ENCODE measurements at regions not wholly inside any gene's neighbourhood (a gene's known extent, or its start where the extent isn't known, plus 50 kb on each side); places are given as distances from the start of the nearest gene placed in this dataset.
"Not testable (repeated sequence)": the region's sequence is repeated elsewhere in the genome, so short reads cannot be mapped to it uniquely, and the experiment has no call there.

DNA sequence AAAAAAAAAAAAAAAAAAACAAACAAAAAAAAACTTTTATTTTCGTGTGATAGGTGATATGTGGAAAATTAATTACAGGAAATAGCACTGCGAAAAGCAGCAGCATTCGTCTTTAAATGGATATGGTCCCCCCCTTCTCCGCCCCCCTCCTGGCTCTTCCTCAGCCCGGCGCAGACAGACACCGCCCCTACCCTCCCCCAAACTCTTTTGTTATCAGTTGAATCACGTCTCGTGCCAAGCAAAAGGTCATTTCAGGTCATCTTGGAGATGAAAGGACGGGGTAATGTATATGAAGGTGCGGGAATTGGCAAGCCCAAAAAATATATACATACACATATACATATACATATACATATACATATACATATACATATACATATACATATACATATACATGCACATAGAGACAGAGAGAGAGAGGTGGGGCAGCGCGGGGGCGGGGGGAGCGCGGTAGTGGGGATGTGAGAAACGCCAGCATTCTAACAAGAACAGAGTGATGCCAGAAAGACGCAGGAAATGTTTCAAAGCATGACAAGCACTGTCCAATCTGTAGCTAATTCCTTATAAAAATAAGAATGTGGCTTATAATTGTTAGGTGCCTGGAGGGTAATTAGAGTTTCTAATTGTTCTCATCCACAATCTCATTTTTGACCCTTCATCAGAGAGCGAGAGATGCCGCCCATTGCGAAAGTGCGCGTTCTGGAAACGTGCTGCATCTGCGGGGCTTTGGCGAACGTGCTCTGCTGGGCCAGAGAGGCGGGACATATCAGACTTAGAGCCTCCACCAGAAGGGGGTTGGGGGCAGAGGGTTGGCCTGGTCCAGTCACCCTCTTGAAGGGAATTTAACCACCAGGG is 214.5 kb upstream of the UBASH3B start:
- DNase-seq, result peak; percentile 80

GRCh38 chr11:122439866-122440810 is 215.4 kb upstream of the UBASH3B start:
- peak; percentile 74 for DNase-seq

GRCh38 chr11:122436188-122436555 is 219.3 kb upstream of the UBASH3B start:
- DNase-seq, result no peak

- no peak for DNase-seq
Observed at GRCh38 chr11:122435540-122436187, 219.9 kb upstream of the UBASH3B start.

- no peak for DNase-seq
Observed at GRCh38 chr11:122434786-122435185, 220.7 kb upstream of the UBASH3B start.

GRCh38 chr11:122430490-122430889 is 225.0 kb upstream of the UBASH3B start:
- no peak for DNase-seq

DNA sequence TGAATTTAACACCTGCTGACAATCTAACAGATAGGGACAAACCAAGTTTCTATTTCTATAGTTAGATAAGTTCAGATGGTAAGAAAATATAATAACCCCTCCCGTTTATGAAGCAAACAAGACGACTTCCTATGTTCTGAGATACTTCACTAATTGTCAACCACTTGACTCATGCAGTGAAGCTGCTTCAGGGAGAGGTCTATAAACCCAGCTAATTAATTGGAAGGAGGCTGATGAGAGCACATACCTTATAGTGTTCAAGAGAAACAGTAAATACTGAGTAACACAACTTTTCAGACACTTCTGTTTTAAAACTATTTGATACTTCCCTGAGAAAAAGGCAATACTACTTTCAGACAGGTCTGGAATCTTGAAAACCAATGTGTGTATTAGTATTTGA is 229.4 kb upstream of the UBASH3B start:
- DNase-seq, result no peak

- DNase-seq, result no peak
Observed at GRCh38 chr11:122424636-122425035, 230.9 kb upstream of the UBASH3B start.

DNA sequence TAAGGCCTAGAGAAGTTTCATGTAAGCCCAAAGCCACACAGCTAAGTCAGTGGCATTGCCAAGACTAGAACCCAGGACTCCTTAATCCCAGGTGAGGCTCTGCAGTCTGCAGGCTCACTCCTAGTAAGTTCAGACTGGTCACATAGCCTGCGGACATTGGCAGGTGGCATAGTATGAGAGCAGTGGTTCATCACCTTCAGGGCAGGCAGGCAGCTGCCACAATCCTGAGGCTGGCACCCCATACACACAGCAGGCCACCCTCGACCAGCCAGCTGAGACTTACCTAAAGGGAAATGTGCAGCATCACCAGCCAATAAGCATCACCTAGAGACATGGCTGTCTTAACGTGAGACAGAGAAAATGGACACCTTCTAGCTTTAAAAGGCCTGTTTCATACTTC is 231.6 kb upstream of the UBASH3B start:
- DNase-seq, result no peak

DNA sequence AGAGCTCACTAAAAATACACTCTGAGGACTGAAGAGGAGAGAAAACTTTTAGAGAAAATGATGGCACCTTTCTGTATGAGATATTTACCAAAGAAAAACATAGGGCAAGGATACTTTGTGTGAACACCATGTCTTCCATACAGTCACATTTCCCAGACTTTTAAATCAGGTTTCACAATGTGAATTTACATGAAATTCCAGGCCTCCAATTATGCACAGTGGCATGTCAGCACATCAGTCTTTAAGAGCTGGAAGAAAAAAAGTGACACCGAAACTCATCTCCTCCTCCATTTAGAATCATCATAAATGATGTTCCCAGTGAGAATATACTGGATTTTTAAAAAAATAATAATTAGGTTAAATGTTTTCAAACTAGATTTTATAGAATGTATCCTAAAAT is 232.2 kb upstream of the UBASH3B start:
- no peak for DNase-seq

GRCh38 chr11:122422682-122423081 is 232.8 kb upstream of the UBASH3B start:
- no peak for DNase-seq

DNA sequence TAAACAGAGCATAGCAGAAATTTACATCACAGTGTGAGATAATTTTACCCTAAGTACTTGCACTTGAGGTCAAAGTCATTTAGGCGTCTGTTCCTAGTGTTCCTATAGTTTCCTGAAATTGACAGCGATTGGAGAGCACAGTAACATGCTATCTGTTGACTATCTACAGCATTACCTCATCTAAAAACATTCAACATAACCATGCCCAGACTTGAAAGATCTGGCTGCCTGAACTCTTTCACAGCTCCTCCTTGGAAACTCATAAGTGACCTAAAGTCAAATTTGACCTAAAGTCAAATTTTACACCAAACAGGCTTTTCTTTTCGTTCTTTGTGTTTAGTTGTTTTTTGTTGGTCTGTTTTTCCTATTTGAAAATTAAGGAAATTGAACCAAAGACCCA is 233.8 kb upstream of the UBASH3B start:
- no peak for DNase-seq

GRCh38 chr11:122418032-122418431 is 237.5 kb upstream of the UBASH3B start:
- no peak for DNase-seq

GRCh38 chr11:122414406-122415018 is 241.0 kb upstream of the UBASH3B start:
- no peak for DNase-seq

GRCh38 chr11:122413677-122414076 is 241.8 kb upstream of the UBASH3B start:
- DNase-seq, result no peak

GRCh38 chr11:122412581-122412980 is 242.9 kb upstream of the UBASH3B start:
- no peak for DNase-seq

- DNase-seq, result no peak
Observed at GRCh38 chr11:122406466-122406865, 249.1 kb upstream of the UBASH3B start.

- no peak for DNase-seq
Observed at GRCh38 chr11:122405547-122406341, 249.8 kb upstream of the UBASH3B start.

- no peak for DNase-seq
Observed at GRCh38 chr11:122404571-122404970, 251.0 kb upstream of the UBASH3B start.

GRCh38 chr11:122401581-122401980 is 253.9 kb upstream of the UBASH3B start:
- not testable (repeated sequence) for DNase-seq

- DNase-seq, result no peak
Observed at GRCh38 chr11:122399375-122399774, 256.1 kb upstream of the UBASH3B start.

DNA sequence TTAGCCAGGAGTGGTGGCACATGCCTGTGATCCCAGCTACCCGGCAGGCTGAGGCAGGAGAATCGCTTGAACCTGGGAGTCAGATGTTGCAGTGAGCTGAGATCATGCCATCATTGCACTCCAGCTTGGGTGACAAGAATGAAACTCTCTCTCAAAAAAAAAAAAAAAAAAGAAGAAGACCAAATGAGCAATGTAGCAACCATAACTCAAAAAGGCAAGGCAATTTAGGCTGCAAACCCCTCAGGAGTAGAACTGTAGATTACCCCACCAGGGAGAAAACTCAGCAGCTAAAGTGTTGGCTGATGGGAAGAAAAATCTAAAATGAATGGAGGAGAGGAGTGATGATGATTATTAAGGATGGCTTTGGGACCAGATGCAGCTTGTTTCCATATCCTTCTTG is 256.7 kb upstream of the UBASH3B start:
- DNase-seq, result no peak

Data from NCI-H1092 treated with DMSO at 0.1 percent for 48 hours (cell line).